WI38 (cell line): ENCODE measurements at regions not wholly inside any gene's neighbourhood (a gene's known extent, or its start where the extent isn't known, plus 50 kb on each side); places are given as distances from the start of the nearest gene placed in this dataset.

Experiments used
- H3K4me3 ChIP-seq: 2 replicates; pipeline ENCODE4 v1.5.1; 2011; ENCODE audit warnings: low read depth, mild to moderate bottlenecking, control low read depth, low read length
- TF ChIP-seq, protein P1 (sequence below): IDR thresholded peaks from 2 replicates; pipeline ENCODE4 v1.5.1; 2012; ENCODE audit warnings: low read depth, mild to moderate bottlenecking, control low read depth, low read length

DNA sequence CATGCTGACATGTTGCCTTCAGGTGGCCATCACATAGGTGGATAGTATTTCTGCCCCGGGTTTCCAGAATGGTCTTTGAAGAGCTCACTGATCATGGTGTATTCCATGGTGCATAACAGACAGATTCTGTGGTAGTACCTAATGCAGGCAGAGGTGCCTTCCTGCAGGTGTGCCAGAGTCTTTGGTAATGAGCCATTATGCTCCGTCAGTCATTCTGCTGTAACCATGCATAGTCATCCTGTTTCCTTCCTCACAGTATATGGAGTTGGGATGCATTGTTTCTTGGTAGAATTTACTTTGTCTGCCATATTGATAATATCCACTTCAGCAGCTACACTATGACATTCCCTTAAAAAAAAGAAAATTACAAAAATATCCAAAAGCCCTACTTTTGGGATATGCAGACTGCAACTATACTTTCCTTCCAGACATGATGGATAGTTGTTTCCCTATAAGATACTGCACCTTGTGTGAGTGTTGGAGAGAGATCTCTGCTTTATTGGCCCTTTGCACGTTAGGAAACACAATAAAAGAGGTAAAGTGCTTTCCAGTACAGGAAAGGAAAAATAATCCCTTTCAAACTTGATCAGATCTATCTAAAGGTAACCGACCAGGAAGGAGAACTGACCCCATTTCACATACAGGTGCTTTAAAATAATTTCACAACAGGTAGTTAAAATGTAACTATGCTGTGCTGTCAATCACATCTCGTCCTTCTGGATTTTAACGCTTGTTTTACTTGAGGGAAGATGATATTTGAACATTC, 537.5 kb upstream of the WWC1 start:
- TF ChIP-seq, protein P1, sequence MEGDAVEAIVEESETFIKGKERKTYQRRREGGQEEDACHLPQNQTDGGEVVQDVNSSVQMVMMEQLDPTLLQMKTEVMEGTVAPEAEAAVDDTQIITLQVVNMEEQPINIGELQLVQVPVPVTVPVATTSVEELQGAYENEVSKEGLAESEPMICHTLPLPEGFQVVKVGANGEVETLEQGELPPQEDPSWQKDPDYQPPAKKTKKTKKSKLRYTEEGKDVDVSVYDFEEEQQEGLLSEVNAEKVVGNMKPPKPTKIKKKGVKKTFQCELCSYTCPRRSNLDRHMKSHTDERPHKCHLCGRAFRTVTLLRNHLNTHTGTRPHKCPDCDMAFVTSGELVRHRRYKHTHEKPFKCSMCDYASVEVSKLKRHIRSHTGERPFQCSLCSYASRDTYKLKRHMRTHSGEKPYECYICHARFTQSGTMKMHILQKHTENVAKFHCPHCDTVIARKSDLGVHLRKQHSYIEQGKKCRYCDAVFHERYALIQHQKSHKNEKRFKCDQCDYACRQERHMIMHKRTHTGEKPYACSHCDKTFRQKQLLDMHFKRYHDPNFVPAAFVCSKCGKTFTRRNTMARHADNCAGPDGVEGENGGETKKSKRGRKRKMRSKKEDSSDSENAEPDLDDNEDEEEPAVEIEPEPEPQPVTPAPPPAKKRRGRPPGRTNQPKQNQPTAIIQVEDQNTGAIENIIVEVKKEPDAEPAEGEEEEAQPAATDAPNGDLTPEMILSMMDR, result no peak
- H3K4me3 ChIP-seq, result no peak overlapping the region

DNA sequence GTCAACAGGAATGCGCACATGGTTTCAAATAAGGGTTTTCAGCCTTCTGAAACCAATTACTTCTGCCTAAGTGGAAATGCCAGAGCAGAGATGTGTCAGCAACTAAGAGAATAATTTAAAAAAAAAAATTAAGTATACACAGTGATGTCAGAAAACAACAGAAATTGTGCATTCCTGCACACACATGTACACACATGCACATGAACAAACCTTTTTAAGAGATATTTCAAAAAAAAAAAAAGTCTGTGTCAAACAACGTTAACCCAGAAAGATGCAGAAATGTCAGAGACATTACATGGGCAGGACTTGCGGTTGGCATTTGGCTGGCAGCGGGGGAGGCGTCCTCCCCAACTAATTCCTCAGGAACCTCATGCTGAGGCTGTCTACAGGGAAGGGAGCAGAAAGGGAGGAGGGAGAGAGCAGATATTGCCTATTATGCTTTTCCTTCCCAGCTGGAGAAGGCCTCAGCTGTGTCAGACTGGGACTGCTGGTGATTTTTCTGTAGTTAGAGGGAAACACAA, 536.9 kb upstream of the WWC1 start:
- TF ChIP-seq, protein P1, result no peak
- H3K4me3 ChIP-seq, result no peak overlapping the region

DNA sequence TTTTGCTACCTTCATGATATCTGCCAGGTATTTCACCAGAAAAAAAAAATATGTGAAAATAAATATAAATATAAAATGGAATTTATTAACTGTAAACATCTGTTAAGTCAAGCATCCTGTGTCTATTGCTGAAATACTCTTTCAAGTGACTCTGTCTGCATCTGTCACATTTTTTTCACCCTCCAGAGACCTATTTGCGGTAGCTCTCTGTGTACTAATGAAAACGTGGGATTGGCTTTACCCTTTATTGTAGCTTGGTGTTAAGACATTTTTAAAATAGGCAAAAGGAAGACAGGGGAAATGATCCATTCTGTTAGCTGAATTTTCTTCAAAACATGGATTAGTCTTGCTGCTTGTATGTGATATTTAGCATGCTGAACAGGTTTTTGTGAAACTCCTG, 536.0 kb upstream of the WWC1 start:
- TF ChIP-seq, protein P1, result no peak
- no peak overlapping the region for H3K4me3 ChIP-seq

DNA sequence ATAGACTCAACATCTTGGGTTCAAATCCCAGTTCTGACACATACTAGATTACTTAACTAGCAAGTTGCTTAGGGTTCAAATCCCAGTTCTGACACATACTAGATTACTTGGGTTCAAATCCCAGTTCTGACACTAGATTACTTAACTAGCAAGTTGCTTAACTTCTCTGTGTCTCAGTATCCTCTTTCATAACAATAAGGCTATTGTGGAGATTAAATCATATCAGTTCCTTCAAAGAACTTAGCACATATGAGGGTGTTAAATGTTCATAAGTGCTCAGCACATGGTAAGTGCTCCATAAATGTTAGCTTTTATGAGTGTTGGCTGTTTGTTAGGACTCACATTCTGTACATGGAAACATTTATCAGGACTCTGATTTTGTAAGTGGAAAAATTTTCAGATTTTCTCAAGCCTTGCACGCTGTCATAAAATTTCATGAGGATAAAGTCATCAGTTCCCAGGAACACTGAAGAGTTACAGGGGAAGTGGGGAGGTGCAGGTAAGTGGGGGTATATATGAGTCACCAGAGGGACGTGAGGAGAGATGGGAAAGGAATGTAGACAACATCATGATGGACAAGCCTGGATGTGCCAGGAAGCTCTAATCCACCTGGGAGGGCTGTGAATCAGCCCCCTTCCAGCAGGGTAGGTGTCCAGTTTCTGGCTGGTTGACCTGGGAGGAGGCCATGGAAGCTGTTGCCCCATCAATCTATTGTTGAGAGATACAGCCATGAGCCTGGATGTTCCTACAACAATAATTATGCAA, 532.2 kb upstream of the WWC1 start:
- TF ChIP-seq, protein P1, result no peak
- H3K4me3 ChIP-seq, result no peak overlapping the region

DNA sequence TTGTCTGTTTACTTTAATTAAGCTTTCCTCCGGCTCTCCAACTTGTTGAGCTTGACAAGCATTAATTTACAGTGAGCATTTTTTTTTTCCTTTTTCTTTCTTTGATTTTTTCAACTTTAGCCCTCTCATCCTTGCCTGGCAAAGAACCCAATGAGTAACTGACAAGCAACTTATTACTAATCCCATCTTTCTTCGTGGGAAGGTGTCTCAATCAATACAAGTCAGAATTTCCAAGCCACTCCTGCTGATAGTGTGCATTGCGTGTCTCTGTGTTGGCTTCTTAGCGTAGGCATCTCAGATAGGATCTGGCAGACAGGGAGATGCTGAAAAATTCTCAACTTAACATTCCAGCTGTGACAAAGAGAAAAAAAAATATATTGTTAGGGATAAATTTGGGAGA, 527.7 kb upstream of the WWC1 start:
- H3K4me3 ChIP-seq, result no peak overlapping the region

DNA sequence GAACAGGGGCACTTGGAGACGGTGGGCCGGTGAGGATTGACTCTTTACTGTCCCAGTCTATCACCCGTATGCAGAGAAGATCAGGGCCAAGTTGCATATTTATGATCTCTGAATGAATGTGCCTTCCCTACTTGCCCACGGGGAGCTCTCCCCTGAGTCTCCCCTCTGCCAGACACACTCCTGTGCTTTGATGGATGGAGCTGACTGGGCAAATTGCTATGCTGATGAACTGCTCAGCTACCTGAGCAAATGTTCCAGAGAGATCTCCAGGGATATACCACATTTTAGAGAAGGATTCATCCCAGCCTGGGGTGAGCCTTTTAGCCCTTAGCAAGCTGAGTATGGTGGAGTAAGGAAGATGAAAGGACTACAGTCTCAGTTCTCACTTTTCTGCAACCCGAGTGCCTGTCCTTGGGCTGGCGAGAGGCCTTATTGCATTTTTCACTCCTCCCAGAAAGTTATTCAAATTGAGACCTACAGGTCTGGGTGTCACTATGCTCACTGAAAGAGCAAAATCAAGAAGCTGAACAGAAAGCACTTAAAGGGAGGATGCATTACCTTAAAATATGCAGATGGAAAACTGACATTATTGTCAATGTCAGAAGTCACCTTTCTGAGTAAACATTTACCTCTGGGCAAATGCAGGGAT, 526.7 kb upstream of the WWC1 start:
- H3K4me3 ChIP-seq, result no peak overlapping the region
- TF ChIP-seq, protein P1, result no peak

More for the DNA sequence above, 527.7 kb upstream of the WWC1 start:
- TF ChIP-seq, protein P1, result no peak
